GM18502 (cell line): ENCODE measurements at regions not wholly inside any gene's neighbourhood (a gene's known extent, or its start where the extent isn't known, plus 50 kb on each side); places are given as distances from the start of the nearest gene placed in this dataset.
"Not testable (repeated sequence)": the region's sequence is repeated elsewhere in the genome, so short reads cannot be mapped to it uniquely, and the experiment has no call there.

ENCODE experiments used
- ATAC-seq: cut with Tn5 transposase; IDR thresholded peaks from one replicate; pipeline ENCODE4 v1.9.1; 2021; ENCODE audit warnings: mild to moderate bottlenecking; ENCODE audit not compliant: unreplicated experiment, poor library complexity

DNA sequence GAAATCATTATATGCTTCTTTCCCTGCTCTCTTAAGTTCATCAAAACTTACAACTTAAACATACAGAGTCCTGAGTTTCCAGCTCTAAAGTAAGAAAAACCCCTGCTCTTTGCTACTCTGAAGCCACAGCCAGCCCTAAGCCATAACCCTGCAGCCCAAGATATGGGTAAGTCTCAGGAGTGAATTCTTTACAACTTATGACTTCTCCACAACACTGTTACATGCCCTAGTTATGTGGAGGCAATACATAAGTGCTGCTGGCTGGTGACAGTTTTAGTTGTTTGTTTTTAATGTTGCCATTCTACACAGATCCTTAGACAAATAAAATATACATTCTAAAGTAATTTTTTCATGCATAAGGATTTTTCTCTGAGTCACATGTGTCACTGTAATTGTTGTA, 100.2 kb downstream of the FBXO8 start:
- ATAC-seq, result no peak

DNA sequence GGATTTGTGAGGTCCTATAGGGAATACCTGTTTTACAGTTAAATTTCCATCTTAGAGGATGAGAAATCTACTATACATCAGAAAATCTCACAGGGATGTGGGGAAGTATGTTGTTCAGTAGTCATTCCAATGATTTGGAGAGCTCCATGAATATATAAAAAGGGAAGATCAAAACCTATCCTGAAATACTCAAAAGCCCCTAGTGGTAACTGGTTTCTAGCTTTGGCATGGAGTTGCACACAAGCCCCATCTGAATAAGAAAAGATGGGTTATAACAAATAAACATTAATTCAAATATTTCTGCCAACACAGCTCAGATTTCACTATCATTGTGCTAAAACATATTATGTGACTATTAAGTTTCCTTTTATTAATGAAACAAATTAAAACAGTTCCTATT, 101.6 kb downstream of the FBXO8 start:
- no peak for ATAC-seq

DNA sequence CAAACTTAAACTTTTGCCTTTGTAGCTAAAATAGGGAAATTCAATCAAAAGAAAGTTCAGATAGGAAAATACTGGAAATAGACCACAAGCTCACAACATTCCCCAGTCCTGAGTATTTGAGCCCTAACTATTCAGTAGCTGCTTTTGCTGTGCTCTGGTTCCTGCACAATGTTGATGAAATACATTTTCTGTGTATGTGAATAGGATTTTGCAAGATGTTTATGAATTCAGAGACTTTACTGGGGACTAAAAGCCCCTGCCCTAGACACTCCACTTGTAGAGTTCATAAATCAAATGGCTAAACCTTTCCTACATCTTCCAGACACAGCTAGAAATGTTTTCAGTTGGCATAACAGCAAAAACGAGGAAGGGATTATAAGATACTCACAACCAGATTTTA, 105.9 kb downstream of the FBXO8 start:
- no peak for ATAC-seq

DNA sequence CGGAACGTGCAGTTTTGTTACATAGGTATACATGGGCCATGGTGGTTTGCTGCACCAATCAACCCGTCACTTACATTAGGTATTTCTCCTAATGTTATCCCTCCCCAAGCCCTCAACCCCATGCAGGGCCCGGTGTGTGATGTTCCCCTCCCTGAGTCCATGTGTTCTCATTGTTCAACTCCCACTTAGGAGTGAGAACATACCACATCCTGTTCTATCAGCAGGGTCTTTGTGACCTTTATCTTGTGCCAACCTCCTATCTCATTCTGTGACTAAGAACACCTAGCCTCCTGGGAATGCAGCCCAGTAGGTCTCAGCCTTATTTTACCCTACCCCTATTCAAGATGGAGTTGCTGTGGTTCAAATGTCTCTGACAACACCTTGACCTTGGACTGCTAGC, 107.6 kb downstream of the FBXO8 start:
- ATAC-seq, result not testable (repeated sequence)

DNA sequence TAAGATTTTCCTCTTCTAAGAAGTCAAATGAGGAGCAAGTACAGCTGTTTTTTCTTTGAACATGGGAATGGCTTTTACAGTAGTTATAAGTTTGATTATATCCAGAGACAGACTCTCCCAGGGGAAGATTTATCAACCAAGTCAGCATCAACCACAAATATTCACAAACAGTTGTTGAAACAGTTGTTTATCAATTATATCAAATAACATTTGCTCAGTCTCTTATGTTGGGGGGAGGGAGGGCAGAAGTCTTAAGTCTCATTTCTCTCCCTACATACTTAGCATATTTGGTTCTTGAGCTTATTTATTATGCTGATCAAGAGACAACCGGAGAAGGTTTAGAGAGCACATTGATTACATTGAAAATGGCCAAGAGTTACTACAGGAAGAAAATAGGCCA, 110.1 kb downstream of the FBXO8 start:
- ATAC-seq, result no peak

DNA sequence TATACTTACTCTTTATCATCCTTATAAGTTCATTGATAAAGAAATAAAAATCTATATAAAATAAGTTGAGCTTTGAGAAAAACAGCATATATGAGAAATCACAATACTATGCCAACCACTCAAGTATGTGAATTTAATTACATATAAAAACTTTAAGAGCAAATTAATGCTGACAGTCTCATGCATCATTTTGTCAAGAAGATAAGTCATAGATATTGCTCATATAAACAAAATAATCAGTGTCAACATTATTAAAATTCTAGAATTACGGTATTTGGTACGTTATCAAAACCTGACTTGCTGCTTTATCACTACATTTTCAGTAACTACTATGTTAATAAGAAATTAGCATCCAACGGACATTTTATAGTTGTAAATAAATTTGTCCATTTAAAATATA, 111.2 kb downstream of the FBXO8 start:
- no peak for ATAC-seq

DNA sequence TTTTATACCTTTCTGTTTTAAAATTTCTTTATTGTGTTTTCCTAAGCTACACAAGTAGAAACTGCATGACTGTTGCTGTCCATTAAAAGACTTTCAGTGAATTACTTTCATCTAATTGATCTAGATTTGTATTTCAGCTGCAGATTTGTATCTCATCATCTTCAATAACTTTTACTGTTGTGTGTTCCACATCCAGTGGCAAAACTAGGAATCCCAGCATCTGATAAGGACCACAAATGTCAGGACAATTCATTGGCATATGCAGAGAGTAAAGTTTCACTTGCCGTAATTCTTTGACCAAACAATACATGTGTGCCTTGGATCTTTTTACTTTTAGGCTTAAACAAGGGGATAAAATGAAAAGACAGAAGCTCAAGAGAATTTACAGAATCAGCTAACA, 112.6 kb downstream of the FBXO8 start:
- ATAC-seq, result no peak

DNA sequence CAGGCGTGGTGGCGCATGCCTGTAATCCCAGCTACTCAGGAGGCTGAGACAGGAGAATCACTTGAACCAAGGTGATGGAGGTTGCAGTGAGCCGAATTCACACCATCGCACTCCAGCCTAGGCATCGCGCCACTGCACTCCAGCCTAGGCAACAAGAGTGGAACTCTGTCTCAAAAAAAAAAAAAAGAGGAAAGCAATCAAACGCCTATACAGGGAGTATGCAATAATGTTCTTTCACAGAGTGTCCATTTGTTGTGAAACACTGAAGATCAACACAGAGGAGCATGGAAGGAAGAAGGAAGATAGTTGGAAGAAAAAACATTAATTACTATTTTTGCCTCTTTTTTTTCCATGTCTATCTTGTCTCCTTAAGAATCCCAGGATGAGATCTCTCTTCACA, 113.4 kb downstream of the FBXO8 start:
- no peak for ATAC-seq

DNA sequence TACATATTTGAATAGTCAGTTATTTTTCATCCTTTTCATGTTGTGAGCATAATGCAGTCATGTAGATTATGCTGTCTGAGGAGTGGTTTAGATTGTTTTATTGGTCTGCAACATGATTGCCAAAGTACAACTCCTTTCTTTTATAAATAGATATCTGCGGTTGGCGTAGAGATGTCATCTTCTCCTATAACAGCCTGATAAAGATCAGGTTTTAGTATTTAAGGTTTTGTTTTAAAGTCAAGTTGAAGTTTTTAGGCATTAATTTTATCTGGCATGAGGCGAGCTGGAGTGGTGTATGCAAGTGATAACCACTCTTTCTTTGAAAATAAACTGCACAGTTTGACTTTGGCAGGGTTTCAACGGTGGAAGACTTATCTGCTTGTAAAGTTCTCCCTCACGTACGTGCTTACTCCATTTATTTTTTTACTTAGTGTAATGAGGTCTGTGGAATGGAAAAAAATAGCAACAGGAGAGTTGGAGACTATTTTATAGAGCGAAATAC, 126.3 kb downstream of the FBXO8 start:
- no peak for ATAC-seq

DNA sequence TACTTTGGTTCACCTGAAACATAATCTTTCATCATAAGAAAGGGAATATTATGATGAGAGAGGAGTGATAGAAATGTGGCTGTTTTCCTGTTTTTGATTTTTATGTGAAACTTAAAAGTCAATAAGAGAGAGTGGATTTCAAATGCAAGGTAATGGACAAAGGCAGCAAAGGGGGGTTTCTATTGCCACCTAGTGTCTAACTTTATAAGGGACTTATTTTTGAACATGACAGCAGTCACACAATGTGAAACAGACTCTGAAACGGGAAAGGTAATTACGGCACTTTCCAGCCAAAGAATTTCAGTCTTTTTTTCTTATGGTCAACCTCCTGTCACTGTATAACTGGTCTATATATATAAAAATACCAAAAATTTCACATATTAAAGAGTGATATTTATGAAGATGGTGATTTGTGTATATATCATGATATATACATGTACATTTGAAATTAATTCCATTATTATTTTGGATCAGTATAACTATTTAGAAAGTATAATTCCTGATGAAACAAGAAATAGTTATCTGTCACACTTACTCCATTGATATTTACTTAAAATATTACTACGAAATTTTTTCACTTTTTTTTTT, 127.1 kb downstream of the FBXO8 start:
- ATAC-seq, result peak; percentile 95

DNA sequence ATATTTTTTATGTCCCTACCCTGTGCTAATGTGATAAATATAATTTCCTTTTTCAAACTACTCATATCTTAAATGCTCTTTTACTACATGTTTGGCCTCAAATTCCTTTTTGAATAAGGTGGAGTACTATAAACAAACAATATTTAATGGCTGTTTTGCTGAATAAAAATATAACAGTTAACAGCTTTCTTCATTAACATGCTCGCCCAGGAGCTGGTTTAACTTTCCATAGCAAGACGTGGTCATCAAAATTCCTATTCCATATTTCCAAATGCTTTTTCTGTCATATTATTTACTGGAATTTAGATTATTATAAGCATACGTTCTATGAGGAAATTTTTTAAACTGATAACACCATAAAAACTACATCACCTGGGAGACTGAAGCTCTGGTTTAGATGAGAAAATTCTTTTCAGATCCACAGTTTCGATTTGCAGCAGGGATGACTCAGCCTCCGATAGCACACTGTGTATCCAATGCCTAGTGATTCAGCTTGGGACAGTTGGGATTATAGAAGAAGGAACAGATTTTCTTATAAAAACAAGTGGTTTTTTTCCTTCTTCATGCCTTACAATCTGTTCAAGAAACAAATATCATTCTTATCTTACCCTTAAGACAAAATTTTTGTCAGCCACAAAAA, 129.1 kb downstream of the FBXO8 start:
- no peak for ATAC-seq

DNA sequence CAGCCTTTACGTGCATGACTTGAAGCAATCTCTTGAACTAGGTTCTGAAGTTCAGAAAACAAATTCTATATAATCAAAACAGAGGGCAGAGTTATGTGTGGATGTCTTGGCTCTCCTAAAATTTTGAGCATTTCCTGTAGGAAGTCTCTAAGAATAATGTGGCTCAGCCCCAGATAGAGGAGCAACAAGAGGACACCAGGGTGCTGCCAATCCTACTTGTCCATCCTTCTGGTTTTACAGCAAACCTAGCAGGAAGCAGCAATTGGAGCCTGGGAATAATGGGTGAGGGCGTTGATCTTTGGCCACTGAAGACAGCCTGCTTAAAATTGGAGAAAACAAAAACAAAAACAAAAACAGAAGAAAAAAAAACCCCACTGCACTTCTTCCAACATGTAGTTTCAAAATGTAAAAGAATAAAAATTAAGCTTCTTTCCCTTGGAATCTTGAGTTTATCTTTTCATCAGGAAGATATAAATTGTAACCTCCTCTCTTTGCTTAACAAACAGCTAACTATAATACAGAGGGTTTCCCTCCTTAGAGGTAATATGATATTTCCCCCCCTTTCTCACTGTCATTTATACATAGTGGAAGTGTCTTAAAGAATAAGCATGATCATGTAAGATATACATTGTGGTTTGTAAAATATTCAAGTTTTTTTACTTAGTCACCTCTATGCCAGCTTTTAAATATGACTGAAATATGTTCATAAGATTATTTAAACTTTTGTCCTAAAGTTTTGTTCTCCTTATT, 130.6 kb downstream of the FBXO8 start:
- no peak for ATAC-seq

DNA sequence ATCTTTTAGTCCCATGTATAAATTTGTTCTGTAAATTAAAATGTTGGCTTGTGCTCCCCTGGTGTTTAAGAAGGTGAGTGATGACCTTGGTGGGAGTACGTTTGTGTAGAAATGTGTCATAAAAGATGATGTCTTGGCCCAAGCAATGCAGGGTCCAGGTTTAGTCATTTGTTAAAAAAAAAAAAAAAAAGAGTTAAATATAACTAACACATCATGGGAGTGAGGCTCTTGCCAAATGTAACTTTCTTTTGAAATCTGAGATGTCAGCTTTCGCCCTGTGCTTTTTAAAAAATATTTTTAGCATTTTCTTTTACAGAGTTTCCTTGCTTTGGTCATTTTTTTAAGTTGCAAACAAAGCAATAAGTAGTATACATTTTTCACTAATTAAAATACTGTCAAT, 135.6 kb downstream of the FBXO8 start:
- ATAC-seq, result no peak

DNA sequence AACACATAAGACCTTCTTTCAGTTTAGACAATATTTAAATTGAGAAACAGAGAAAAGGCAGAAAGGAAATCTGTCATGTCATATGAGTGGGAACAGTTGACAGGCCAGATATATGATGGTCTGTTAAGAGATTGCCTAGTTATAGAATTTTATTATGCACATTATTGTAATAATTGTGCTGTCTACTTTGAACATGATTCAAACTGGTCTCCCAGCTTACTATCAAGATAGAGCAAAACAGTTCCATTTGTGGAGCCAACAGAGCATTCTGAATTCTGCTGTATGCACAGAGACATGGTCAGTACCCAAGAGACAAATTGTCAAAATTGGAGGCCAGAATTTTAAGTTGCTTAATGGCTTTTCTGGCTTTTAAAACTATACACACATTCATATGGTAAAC, 139.4 kb downstream of the FBXO8 start:
- no peak for ATAC-seq

DNA sequence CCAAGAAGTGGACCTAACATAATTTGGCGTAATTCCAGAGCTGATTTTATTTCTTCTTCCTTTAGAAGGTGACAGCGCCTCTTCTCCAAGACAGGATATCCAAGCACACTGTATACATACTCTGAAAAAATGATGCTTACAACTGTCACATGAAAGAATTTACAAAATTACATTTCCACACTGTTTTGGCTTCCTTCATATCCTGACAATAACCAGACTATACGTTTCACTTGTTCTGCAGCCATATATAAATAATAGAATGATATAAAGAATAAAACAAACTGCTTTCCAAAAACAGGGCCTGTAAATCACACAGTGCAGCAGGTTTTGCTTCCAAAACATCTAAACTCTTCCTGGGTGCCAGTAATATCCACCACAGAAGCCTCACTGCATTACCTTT, 141.6 kb downstream of the FBXO8 start:
- ATAC-seq, result no peak

DNA sequence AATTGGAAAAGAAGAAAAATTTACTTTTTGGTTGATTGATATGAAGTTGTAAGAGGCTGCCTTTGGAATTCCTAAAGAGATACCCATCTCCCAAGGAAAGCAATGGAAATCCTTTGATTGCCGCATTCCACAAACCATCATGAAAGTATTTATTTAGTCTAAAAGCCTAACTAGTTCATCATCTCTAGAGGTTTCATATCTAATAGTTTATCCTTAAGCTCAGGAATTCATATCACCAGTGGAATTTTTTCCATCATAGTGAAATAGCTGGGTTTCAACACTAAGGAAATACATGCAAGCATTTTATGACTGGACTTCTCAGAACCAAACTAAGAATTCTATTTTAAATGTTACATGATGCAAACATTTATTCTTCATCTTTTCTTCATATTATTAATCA, 144.9 kb downstream of the FBXO8 start:
- no peak for ATAC-seq

DNA sequence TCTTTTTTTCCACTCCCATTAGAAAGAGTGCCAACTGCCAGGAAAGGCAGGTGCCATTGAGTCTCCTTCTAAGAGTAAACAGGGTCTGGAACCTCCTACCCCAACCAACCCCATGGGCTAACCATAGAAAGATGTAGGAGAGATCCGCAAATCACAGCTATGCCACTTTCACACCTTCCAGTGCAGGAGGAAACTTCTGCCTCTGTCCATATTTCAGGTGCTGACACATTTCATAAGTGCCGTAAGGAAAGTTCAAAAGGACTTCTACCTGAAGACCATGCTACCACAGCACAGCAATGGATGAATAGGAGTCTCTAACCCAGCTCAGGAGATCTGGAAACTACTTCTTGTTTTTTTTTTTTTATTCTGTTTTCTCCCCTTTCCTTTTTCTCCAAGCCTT, 145.8 kb downstream of the FBXO8 start:
- no peak for ATAC-seq

DNA sequence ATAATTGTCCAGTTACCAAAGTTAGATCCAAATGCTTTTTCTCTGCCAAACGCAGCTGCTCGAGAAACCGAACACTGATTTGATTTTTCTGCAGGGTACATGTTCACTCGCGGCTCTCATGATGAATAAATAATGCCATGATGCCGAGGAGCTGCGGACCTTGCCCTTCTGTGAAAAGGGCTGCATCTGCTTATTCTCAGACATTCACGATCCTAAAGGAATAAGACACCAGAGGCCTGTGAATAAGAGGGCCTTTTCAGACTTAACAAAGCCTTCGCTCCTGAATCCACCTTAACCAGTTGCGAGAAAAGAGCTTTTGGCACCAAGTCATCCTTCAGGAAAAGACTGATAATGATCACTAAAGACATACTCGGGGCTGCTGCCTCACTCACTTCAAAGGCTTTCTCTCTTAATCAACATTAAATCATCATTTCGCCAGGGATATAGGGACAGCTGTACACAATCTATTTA, 147.5 kb downstream of the FBXO8 start:
- peak; percentile 26 for ATAC-seq

DNA sequence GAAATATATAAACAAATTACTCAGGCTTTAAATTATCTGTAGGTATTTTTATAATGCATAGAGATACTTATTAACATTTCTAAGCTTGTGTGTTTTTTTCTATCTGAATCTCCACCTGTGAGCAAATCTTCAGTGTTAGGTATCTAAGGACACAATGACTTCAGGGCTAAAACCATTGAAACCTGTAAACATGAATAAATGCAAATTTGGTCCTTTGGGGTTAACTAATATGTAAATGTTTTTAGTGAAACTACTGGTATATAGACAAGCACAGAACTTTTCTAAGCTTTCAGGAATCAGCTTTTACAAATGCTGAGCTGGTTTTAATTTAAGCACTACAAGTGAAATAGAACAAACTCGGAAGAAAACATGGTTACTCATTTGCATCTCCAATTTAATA, 147.9 kb downstream of the FBXO8 start:
- ATAC-seq, result peak; percentile 60

DNA sequence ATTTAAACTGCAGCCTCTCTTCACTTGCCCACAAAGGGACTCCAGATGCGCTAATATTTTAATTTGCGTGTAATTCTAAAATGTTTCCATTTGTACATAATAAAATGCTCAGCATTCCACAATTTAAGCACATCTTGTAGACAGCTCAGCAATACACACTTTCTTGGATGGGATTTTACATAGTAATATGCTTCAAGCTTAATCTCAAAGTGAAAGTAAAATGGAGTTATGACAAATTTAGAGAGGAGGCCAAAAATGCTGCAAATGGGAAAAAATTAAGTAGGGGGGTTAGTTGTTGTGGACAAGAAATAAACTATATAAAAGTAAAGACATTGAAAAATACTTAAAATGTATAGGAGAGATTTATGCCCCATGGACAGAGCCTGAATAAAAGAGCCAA, 149.1 kb downstream of the FBXO8 start:
- ATAC-seq, result no peak

DNA sequence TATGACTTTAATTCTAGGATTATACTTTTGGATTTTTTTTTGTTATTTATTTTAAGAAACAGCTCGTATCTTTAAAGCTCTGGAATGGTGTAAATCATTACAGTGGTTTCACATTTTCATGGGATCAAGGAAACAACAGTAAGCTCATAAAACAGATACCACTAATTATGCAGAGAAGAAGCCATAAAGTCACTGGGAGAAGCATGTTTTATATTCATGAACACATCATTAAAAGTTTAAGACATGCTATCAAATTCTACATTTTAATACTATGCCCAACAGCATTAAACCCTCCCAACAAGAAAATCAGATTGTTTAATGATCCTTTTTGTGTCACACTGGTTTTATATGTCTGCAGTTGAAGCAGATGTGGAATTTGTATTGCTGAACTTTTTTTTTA, 149.9 kb downstream of the FBXO8 start:
- no peak for ATAC-seq

DNA sequence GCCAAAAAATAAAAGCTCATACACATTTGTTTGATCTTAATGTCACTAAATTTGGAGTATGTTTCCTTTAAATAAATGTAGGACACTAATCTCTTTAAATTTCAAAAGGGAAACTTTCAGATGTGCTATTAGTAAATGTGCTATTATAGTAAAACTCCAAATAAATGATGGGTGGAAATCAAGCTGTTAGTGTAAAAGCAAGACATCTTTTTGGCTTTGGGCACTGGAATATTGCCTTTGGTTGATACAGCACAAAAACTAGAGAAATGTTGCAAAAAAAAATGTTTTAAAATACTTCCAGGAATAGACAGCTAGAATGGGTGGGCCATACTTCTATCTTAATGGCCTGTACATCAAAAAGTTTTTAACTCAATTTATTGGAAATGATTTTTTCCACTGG, 151.6 kb downstream of the FBXO8 start:
- ATAC-seq, result no peak
